MCF 10A (cell line): ENCODE measurements at regions not wholly inside any gene's neighbourhood (a gene's known extent, or its start where the extent isn't known, plus 50 kb on each side); places are given as distances from the start of the nearest gene placed in this dataset.

ENCODE experiments used
- BruUV-seq: library from RNA; stranded (reverse); fragments of 400-500 nt; replicated peaks from 2 replicates; lab custom pipeline; 2021; lab: Mats Ljungman, UMichigan
- CTCF ChIA-PET: fragments of 300-600 bp; sonication (Branson Sonifier 250); formaldehyde crosslinking; extraction: SDS; loops from one replicate; lab custom pipeline; 2021; ENCODE audit warnings: antibody characterized with exemption, inconsistent platforms; lab: Yijun Ruan, JAX
- POLR2A ChIA-PET: fragments of 300-600, 350-650 bp; sonication (Branson Sonifier 250); formaldehyde crosslinking; extraction: SDS; loops from one replicate; lab custom pipeline; 2020; ENCODE audit warnings: antibody characterized with exemption, inconsistent platforms; lab: Yijun Ruan, JAX
- DNase-seq: peaks from one replicate; pipeline ENCODE4 v3.0.0-alpha.2; 2018; ENCODE audit not compliant: unreplicated experiment
- H3K27ac Mint-ChIP-seq: one replicate; pipeline ENCODE4 v1.8.0; 2022; ENCODE audit warnings: mild to moderate bottlenecking, low read depth, mixed read lengths; ENCODE audit not compliant: unreplicated experiment
- H3K27me3 Mint-ChIP-seq: one replicate; pipeline ENCODE4 v1.8.0; 2022; ENCODE audit warnings: mixed read lengths; ENCODE audit not compliant: insufficient read depth, unreplicated experiment
- H3K36me3 Mint-ChIP-seq: one replicate; pipeline ENCODE4 v1.8.0; 2022; ENCODE audit warnings: mild to moderate bottlenecking, moderate library complexity, mixed read lengths; ENCODE audit not compliant: insufficient read depth, unreplicated experiment
- H3K4me1 Mint-ChIP-seq: one replicate; pipeline ENCODE4 v1.8.0; 2022; ENCODE audit warnings: mixed read lengths; ENCODE audit not compliant: insufficient read depth, unreplicated experiment
- H3K4me3 Mint-ChIP-seq: one replicate; pipeline ENCODE4 v1.8.0; 2022; ENCODE audit warnings: mild to moderate bottlenecking, moderate library complexity, mixed read lengths; ENCODE audit not compliant: unreplicated experiment
- H3K9me3 Mint-ChIP-seq: one replicate; pipeline ENCODE4 v1.8.0; 2022; ENCODE audit warnings: mixed read lengths; ENCODE audit not compliant: unreplicated experiment
- intact Hi-C: fragments of 100-400 bp; cut with micrococcal nuclease; formaldehyde crosslinking; loops from 2 replicates; pipeline ENCODE4 v1.14.1; 2022
- TF ChIP-seq, protein P1 (sequence below): fragments of 200-600 bp; IDR thresholded peaks from one replicate; pipeline ENCODE4 v1.8.0; 2022; ENCODE audit warnings: antibody characterized with exemption, mild to moderate bottlenecking; ENCODE audit not compliant: unreplicated experiment

DNA sequence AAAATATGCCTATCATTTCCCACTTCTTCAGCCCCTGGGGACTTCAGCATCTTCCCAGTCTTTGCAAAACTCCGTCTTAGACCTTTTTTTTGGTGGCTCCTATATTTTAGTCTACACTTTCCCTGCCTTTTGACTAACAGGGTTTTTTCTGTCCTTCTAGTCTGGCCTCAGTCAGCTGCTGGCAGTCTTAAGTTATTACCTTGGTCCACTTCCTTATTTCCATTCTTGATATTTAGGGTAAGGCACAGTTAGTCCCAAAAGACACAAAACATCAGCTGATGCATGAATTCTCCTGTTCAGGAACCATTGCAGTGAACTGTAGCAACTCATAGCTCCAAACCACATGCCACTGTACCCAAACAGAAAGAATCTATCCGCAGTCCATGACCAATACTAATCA, 234.6 kb upstream of the RFC3 start:
- Mint-ChIP-seq H3K9me3 (no peaks in the 10 kb centered on the region), H3K27ac (no peak overlapping the region), H3K27me3 (no peaks in the 10 kb centered on the region), H3K4me3 (no peak overlapping the region), H3K36me3 (no peaks in the 10 kb centered on the region), H3K4me1 (no peaks in the 10 kb centered on the region)
- intact Hi-C loops: no loop called here
- TF ChIP-seq, protein P1, sequence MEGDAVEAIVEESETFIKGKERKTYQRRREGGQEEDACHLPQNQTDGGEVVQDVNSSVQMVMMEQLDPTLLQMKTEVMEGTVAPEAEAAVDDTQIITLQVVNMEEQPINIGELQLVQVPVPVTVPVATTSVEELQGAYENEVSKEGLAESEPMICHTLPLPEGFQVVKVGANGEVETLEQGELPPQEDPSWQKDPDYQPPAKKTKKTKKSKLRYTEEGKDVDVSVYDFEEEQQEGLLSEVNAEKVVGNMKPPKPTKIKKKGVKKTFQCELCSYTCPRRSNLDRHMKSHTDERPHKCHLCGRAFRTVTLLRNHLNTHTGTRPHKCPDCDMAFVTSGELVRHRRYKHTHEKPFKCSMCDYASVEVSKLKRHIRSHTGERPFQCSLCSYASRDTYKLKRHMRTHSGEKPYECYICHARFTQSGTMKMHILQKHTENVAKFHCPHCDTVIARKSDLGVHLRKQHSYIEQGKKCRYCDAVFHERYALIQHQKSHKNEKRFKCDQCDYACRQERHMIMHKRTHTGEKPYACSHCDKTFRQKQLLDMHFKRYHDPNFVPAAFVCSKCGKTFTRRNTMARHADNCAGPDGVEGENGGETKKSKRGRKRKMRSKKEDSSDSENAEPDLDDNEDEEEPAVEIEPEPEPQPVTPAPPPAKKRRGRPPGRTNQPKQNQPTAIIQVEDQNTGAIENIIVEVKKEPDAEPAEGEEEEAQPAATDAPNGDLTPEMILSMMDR: no peak
- ChIA-PET CTCF (no interaction called here), POLR2A (no interaction called here)
- DNase-seq: no peak
- BruUV-seq: no TSS peak

DNA sequence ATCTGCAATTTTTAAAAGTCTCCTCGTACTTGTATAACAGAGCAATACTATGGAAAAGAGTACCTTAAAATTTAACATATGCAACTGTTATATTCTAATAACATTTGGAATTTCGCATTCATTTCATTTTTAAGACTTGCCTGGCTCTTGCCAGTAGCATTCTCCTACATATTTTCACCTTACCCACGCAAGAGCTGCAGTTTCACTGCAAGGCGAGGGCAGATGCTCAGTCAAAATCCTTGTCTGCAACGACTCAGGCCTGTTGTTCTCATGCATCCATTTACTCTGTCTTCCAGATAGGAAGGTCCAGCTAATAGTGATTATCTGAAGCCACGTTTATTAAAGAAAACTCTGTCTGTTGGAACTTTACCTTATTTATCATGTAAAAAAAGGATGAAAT, 227.0 kb upstream of the RFC3 start:
- ChIA-PET CTCF (no interaction called here), POLR2A (no interaction called here)
- Mint-ChIP-seq H3K36me3 (no peaks in the 10 kb centered on the region), H3K4me1 (no peaks in the 10 kb centered on the region), H3K9me3 (no peaks in the 10 kb centered on the region), H3K4me3 (no peak overlapping the region), H3K27me3 (no peaks in the 10 kb centered on the region), H3K27ac (no peak overlapping the region)
- BruUV-seq: no TSS peak
- no peak for DNase-seq
- TF ChIP-seq, protein P1: no peak
- intact Hi-C loops: no loop called here

DNA sequence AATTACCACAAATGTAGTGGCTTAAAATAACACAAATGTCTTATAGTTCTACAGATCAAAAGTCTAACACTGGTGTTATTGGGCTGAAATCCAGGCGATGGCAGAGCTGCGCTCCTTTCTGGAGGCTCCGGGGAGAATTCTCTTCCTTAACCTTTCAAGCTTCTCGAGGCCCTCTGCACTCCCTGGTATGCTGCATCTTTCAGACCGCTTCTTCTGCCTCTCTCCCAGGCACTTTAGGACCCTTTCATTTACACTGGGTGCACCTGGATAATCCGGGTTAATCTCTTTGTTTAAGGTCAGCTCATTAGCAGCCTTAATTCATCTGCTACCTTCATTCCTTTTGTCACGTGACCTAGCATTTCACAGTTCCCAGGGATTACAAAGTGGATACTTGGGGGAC, 211.3 kb upstream of the RFC3 start:
- TF ChIP-seq, protein P1: no peak
- BruUV-seq: no TSS peak
- ChIA-PET POLR2A (interaction anchor here (0.6 kb wide), 1 partner anchor 64 kb away, joined by 3 read pairs; no protein-coding TSS in a partner anchor), CTCF (interaction anchor here (0.8 kb wide), 1 partner anchor 470 kb away, joined by 3 read pairs; no protein-coding TSS in a partner anchor)
- Mint-ChIP-seq H3K4me1 (no peaks in the 10 kb centered on the region), H3K27ac (no peak overlapping the region), H3K36me3 (no peaks in the 10 kb centered on the region), H3K27me3 (no peaks in the 10 kb centered on the region), H3K9me3 (peaks cover 14% of the 10 kb centered on the region), H3K4me3 (no peak overlapping the region)
- intact Hi-C loops: loop anchor here (2.0 kb wide), 1 partner anchor 118 kb away; no protein-coding TSS in a partner anchor
- no peak for DNase-seq

DNA sequence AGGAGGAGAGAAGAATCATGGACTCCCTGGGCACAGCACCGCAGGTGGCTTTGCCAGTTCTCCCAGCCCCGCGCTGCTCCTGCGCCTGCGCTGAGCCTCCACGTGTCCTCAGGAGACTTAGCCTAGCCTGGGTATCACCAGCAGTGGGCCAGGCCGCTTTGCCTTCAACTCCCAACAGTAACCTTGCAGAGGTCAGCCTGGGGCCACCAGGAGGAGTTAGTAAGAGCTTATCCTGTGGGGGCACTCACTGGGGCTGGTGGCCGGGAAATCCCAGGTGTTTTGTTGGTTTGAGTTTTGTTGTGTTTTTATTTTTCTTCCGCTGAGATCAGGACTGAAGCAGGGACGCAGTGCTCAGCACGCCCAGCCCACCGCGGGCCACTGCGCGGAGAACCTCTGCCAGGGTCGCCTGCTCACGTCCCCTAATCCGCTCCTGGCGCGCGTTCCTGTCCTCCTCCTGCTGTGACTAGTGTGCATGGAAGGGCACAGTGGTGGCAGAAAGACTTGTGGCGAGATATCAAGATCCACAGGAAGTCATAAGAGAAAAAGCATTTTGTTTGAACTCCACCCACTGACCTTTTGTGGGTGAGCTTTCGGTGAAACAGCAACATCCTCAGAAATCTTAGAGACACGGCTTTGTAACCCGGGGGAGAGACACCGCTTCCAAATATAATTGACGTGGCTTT, 207.4 kb upstream of the RFC3 start:
- no peaks in the 10 kb centered on the region for H3K9me3 Mint-ChIP-seq
- CTCF ChIA-PET: interaction anchor here (0.5 kb wide), 1 partner anchor 1072 kb away, joined by 3 read pairs; no protein-coding TSS in a partner anchor
- no peaks in the 10 kb centered on the region for H3K36me3 Mint-ChIP-seq
- POLR2A ChIA-PET: no interaction called here
- no TSS peak for BruUV-seq
- no peak for DNase-seq
- no peak overlapping the region for H3K27ac Mint-ChIP-seq
- H3K27me3 Mint-ChIP-seq: no peaks in the 10 kb centered on the region
- intact Hi-C loops: no loop called here
- H3K4me1 Mint-ChIP-seq: no peaks in the 10 kb centered on the region
- no peak overlapping the region for H3K4me3 Mint-ChIP-seq
- TF ChIP-seq, protein P1: no peak
